ACHN (cell line): ENCODE measurements at regions not wholly inside any gene's neighbourhood (a gene's known extent, or its start where the extent isn't known, plus 50 kb on each side); places are given as distances from the start of the nearest gene placed in this dataset.
A peak's percentile ranks its signal among the peaks of the same experiment; 100 is the strongest.

Experiments used
- DNase-seq: peaks from one replicate; pipeline ENCODE4 v3.0.0-alpha.2; 2015
- in situ Hi-C: cut with HindIII; loops from 2 replicates; pipeline ENCODE4 v1.10.0; 2017; ENCODE audit warnings: low sequenced_read_pairs, low pct_ligation_motif_present, low pct_unique_long_range_greater_than_20kb

GRCh38 chr18:22639026-22639463, 221.3 kb upstream of the CTAGE1 start:
- no peak for DNase-seq
- in situ Hi-C loops: no loop called here

DNA sequence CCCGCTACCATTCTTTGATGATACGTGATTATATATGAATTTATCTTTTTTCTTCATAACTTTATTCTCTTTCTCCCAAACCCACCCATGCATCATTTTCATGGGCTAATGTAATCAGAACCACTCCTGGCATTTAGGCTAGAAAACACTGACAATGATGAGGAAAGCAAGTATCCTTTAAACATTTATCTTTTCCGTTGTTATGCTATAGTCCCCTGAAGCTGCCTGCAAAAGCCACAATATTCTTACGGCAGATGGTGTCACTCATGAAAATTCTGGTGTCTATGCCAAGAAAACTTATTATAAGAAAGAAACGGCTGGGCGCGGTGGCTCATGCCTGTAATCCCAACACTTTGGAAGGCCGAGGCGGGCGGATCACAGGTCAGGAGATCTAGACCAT, 221.8 kb upstream of the CTAGE1 start:
- in situ Hi-C loops: no loop called here
- DNase-seq: no peak

DNA sequence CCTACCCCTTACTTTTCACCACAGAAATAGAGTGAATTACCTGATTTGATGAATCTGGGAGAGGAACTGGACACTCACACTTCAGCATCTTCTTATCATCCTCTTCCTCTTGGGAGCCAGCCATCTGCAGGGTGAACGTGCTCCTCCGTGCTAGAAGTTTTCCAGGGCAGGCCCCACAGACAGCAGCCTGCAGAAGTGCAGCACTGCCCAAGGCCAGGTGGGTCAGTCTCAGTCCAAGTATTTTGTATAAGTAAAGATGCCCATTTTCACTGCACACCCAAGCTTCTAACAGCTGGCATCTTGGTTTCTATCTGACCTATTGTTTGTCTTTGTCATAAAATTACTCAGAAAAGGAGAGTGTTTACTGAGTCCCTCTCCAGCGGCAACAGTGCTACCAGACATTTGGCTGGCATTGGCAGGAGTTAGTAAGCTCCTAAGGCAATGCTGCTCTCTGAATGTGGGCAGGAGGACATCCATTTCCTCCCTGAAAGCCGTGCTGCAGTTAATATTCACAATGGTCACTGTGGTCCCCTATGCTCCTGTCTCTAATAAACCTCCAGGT, 222.6 kb upstream of the CTAGE1 start:
- no peak for DNase-seq
- in situ Hi-C loops: no loop called here

- in situ Hi-C loops: no loop called here
Observed at GRCh38 chr18:22641958-22642357, 224.2 kb upstream of the CTAGE1 start.

DNA sequence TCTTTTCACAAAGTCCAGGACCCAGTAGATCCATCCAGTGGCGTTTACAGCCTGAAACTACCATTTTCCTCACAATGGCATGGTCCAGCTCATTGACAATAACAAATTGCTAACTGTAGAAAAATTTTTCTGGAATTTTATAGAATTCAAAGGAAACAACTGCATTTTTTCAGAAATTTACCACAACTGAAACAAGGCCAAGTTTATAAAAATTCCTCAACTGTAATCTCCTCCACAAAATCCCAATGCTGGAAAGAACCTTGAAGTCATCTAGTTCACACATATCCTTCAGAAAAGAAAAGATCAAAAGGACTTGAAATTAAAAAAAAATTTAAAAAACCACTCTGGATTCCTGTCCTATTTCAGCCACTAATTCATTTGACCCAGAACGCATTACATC, 226.0 kb upstream of the CTAGE1 start:
- in situ Hi-C loops: no loop called here
- no peak for DNase-seq

More at GRCh38 chr18:22641958-22642357, 224.2 kb upstream of the CTAGE1 start:
- DNase-seq: no peak

GRCh38 chr18:22650247-22650646, 232.5 kb upstream of the CTAGE1 start:
- in situ Hi-C loops: no loop called here
- DNase-seq: no peak

DNA sequence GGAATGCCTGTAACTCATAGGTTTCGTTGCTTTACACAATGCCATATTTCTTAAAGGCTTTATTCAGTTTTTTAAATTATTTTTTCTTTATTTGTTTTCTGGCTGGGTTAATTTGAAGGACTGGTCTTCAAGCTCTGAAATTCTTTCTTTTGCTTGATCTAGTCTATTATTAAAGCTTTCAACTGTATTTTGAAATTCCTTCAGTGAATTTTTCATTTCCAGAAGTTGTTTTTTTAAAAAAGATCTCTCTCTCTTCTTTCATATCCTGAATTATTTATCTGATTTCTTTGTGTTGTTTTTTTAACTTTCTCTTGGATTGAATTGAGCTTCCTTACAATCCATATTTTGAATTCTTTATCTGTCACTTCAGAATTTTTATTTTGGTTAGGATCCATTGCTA, 239.9 kb upstream of the CTAGE1 start:
- in situ Hi-C loops: no loop called here
- no peak for DNase-seq

GRCh38 chr18:22658318-22658717, 240.6 kb upstream of the CTAGE1 start:
- in situ Hi-C loops: no loop called here
- no peak for DNase-seq

DNA sequence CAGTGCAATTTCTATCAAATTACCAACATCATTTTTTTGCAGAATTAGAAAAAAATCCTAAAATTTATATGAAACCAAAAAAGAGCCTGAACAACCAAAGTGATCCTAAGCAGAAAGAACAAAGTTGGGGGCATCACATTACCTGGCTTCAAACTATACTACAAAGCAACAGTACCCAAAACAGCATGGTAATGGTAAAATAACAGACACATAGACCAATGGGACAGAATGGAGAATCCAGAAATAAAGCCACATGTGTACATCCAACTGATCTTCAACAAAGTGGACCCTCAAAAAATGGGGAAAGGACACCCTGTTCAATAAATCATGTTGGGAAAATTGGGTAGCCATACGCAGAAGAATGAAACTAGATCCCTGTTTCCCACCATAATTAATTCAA, 245.7 kb upstream of the CTAGE1 start:
- in situ Hi-C loops: no loop called here
- no peak for DNase-seq

DNA sequence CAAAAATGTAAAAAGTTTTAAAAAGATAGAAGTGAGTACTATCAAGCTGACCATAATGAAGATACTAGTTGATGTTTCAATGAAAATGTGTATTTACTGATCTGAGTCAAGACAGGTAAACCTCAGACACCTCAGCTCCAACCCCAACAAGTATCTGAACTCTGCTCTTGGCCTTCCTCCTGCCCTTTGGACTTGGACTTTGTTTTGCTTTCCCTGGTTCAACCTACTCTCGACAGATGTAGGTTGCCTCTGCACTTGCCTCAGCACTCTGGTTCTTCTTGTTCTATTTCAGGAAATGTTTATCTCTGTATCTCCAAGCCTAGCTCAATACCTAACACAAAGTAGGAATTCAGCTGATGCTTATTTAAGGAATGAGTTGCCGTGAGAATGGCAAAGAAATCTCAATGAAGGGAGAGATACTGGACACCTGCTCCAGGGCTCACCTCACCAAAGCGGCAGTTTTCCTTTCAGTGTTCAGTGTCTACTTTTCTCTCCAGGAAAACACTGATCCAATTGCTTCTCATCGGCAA, 248.8 kb upstream of the CTAGE1 start:
- no peak for DNase-seq
- in situ Hi-C loops: no loop called here

DNA sequence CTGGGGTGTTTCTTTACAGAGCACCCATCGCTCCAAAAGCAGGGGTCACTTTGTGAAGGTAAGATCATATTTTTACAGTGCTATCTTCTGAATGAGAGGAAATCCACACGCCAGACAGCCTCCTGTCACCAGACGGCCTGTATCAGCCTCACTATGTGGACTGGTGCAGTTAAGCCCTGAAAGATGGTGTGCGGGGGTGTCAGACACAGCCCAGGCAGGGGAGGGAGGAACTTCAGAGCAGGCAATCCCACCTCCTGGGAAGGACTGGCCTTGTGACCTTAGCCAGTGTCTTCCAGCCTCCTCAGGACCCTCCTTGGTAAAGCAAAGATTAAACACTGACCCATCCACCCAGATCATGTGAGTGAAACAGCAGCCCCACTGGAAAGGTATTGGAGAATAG, 249.4 kb upstream of the CTAGE1 start:
- in situ Hi-C loops: no loop called here
- no peak for DNase-seq

DNA sequence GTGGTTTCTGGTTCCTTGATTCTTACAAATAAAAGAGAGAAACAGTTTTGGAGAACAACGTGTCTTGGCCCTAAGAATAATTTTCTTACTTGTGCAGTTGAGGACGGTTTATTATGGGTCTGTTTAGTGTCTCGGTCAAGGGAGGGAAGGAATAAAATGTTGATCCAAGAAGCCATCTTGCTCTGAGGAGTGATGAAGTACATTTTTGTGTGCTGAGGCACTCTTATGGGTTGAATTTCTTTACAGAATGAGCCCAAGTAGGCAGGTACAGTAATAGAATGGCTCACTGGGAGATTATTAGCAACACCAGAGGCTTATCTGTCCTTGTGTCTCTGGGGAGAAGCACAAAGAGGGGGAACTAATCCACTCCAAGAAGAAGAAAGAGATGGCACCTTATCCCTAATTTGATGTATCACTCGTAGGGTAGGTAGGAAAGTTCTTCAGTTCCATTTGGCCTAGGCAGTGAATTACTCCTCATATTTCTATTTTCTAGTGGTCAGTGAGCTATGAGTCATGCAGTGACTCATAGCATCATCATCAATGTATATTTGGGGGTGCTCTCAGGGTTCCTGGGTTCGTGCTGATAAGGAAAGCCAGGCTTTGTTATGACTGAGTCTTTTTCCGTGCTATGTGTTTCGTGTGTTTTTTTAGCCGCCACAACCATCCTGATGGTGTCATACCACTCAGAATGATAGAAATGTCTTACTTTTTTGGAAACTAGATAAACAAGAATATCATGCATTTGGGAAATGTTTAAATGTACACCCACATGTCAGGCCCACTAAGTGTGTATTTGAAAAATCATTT, 250.1 kb upstream of the CTAGE1 start:
- in situ Hi-C loops: no loop called here
- DNase-seq: peak; percentile 3

DNA sequence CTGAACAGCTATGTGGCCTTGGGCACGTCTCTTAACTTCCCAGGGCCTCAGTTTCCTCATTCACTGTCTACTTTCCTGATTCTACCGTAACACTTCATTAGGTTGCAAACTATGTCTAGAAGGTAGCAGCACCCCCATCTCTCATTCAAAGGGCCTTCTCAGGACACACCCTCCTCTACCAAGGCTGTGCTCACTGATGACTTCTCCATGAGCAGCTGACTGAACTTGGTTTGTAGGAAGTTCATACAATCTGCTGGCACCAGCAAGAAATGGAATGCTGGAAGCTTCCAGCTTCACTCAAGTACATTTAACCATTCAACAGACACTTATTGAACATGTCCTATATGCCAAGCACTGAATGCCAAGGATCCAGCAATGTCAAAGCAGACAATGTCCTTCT, 250.8 kb upstream of the CTAGE1 start:
- no peak for DNase-seq
- in situ Hi-C loops: no loop called here

DNA sequence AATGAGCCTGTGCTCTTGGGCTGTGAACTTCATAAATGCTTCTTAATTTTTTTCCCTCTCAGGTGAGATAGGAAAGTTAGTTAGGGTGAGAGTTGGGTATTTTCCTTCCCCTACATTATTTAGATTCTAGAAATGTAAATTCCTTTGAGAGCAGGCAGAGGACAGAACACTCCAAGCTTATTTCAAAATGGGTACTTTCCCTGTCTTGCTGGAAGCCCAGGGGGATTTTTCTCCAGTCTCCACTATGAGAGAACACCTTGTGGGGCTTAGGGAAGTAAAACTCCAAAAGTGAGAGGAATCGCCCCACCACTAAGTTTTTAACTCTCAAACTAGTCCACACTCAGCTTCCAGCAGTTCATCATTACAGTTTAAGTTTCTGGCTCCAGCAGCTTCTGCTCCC, 253.2 kb upstream of the CTAGE1 start:
- DNase-seq: no peak
- in situ Hi-C loops: no loop called here

DNA sequence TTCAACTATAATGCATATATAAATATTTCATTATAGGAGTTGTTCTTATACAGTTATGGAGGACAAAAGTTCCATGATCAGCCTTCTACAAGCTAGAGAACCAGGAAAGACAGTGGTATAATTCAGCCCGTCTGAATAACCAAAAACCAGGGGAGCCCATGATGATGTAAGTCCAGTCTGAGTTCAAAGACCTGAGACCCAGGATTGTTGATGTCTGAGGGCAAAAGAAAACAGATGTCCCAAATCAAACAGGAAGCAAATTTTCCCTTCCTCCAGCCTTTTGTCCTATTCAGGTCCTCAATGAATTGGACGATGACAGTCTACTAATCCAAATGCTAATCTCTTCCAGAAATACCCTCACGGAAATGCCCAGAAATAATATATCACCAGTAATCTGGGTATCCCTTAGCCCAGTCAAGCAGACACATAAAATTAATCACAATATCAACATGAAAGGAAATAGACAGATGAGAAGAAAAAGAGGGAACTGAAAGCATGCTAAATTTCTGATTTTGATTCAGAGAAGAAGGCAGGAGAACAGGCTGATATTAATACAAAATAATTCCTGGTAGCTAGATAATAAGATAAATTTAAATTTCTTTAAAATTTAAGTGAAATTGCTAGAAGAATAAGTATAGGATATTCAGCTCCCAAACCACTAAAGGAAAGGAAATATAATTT, 255.6 kb upstream of the CTAGE1 start:
- in situ Hi-C loops: no loop called here
- DNase-seq: no peak

- peak; percentile 76 for DNase-seq
- in situ Hi-C loops: no loop called here
Observed at GRCh38 chr18:22674272-22674671, 256.6 kb upstream of the CTAGE1 start.

DNA sequence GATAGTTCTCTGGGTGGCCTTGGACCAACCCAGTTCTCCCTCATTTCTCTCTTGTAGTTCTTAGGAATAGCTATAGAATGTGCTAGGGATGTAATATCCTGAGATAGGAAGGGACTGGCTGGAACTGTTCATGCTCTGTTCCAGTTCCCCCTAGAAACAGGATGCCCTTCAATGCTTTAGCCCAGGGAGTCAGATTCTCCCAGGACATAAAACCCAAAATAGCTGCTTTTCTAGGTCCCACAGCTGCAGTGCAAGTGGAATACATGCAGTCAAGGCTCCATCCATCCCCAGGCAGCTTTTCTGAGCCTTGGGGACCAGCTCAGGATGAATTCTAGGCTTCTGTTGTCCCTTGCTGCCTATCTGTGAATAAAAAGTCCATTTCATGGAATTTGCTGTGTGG, 257.3 kb upstream of the CTAGE1 start:
- DNase-seq: no peak
- in situ Hi-C loops: no loop called here

DNA sequence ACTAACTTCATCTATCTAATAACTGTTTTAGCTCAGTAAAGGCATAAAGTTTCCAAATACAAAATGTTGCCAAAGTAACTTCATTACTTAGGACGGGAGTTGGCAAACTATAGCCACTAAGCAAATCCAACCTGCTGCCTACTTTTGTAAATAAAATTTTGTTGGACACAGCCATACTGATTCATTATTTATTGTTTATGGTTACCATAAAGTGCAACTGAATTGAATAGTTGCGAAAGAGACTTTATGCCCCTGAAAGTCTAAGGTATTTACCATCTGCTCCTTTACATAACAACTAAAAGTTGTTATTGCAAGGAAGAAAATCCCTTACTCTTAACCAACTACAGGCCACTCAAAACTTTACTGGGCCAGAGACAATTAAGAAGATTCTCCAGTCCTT, 256.7 kb upstream of the RBBP8 start:
- no peak for DNase-seq
- in situ Hi-C loops: no loop called here

DNA sequence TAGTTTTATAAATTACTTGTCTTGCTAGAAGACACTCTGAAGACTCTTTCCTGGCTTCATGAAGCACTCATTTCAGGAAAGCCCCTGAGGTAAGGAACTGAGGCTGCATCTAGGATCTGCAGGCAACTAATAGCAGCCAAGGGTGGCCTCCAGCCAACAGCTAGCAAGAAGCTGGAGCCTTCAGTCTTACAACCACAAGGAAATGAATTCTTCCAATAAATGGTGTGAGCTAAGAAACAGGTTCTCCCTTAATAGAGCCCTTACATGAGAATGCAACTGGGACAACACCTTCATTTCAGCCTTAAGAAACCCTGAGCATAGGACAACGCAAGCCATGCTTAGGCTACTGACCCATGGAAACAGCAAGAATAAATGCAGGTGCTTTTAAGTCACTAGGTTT, 254.6 kb upstream of the RBBP8 start:
- in situ Hi-C loops: no loop called here
- no peak for DNase-seq

GRCh38 chr18:22680944-22681343, 252.2 kb upstream of the RBBP8 start:
- no peak for DNase-seq
- in situ Hi-C loops: no loop called here
